RCC 7860 (cell line): ENCODE measurements at regions not wholly inside any gene's neighbourhood (a gene's known extent, or its start where the extent isn't known, plus 50 kb on each side); places are given as distances from the start of the nearest gene placed in this dataset.
"Not testable (repeated sequence)": the region's sequence is repeated elsewhere in the genome, so short reads cannot be mapped to it uniquely, and the experiment has no call there.

Experiments
- DNase-seq: peaks from one replicate; pipeline ENCODE4 v3.0.0-alpha.2; 2015; ENCODE audit warnings: low spot score
- FAIRE-seq: peaks from 2 replicates; lab custom pipeline; 2012; peaks lifted over from hg19 to GRCh38; lab: Jason Lieb, UNC

- no peak for DNase-seq
- no peak for FAIRE-seq
Measured at GRCh38 chr3:31314258-31314657, 218.5 kb upstream of the STT3B start.

DNA sequence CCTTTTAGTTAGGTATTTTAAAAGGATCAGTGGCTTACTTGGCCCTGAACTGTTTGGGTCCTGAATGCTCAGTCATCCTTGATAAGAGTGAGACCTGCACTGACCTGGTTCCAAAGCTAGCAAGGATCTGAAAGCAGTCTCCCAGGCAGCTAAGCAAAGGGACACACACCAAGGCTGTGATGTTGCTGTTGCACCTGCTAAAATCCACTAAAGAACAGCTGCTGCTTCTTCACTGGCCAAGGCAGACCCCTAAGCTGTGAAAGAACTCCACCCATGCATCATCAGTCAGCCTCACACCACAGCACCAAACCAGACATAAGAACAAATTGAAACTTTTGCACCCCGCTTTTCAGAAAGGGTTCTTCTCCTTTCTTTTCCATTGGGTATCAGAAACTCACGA, 213.4 kb upstream of the STT3B start:
- no peak for DNase-seq

DNA sequence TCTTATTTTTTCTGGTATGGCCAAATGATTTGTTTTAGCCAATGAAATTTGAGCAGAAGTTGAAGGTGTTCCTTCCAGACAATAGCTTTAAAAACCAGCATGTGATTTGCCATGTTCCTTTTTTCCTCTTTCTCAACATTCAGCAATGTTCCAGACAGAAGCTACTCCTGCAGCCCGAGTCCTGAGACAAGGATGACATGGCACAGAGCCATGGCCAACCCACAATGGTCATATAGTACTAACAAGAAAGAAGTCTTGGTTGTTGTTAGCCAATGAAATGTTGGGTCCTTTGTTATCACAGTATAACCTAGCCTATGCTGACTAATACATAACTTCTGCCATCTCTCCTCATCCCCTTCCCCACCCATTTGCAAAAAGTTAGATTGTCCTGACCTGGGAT, 211.1 kb upstream of the STT3B start:
- DNase-seq: no peak
- FAIRE-seq: no peak

More for the DNA sequence above, 213.4 kb upstream of the STT3B start:
- no peak for FAIRE-seq

DNA sequence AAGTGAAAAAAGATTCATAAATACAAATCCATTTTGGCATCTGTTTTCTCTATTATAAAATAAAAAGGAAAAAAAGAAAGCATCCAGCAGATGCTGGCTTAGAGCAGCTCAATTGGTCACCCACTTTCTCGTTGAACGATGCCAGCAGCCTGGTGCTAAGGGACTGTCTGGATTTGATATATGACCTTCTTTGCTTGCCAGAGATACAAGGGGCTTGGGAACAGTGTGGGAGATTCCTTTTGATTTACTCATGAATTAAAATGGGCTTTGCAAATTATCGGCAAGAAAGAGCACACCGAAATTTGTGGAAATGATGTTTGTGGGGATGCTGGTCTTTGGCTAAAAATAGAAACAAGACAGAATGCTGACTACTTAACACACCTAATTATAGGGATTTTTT, 210.3 kb upstream of the STT3B start:
- FAIRE-seq: no peak
- no peak for DNase-seq

- not testable (repeated sequence) for FAIRE-seq
Measured at GRCh38 chr3:31327826-31328357, 204.8 kb upstream of the STT3B start.

DNA sequence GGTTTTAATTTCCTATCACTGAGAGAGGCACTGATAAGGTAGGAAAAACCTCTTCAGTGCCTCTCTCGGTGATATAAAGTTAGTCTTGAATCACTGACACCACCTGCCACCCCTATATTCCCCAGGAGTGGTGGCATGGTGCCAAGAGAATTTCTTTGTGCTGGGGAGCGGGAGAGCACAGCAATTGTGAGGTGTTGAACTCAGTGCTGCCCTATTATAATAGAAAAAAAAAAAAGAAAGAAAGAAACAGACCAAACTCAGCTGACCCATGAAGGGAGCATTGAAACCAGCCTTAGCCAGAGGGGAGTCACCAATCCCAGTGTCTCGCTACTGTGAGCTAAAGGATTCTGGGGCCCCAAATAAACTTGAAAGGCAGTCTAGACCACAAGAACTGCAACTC, 201.4 kb upstream of the STT3B start:
- FAIRE-seq (no peak), DNase-seq (no peak)

More at GRCh38 chr3:31327826-31328357, 204.8 kb upstream of the STT3B start:
- not testable (repeated sequence) for DNase-seq

GRCh38 chr3:31341130-31341529, 191.6 kb upstream of the STT3B start:
- no peak for FAIRE-seq
- DNase-seq: no peak

DNA sequence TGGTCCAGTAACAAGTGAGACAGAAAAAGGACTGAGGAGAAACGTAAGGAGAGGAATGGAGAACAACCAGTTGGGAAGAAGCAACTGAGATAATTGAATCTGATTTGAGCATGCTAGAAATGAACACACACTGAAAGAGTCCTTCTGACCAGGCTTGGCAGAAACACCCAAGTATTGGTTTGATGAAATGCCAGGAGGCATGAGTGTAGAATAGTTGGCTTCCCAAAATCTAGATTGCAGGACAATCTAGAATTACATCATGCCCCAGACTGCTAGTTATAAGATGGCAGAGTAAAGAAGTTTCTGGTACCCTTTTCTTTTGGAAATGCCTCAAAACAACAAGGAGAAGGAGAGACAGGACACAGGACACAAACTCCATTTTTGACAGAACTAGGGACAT, 189.7 kb upstream of the STT3B start:
- FAIRE-seq (no peak), DNase-seq (no peak)

GRCh38 chr3:31345581-31345980, 187.1 kb upstream of the STT3B start:
- FAIRE-seq (no peak), DNase-seq (no peak)

DNA sequence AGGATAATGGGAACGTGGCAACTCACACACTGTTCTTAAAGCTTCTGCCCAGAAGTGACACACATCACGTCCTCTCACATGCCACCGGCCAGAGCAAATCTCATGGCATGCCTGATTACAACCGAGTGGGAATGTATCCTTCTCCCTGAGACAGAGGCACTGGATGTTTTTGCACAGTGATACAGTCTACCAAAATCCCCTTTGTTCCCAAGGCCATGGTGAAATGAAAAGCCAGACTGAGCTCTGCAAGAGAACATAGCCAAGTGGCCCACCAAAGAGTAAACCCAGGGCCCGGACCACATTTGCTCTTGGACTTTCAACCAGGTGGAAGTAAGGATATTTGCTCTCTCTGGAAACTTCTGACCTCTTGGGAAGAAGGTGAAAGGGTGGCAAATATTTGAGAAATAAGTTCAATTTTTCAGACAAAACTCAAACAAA, 186.2 kb upstream of the STT3B start:
- FAIRE-seq: no peak
- DNase-seq: no peak

DNA sequence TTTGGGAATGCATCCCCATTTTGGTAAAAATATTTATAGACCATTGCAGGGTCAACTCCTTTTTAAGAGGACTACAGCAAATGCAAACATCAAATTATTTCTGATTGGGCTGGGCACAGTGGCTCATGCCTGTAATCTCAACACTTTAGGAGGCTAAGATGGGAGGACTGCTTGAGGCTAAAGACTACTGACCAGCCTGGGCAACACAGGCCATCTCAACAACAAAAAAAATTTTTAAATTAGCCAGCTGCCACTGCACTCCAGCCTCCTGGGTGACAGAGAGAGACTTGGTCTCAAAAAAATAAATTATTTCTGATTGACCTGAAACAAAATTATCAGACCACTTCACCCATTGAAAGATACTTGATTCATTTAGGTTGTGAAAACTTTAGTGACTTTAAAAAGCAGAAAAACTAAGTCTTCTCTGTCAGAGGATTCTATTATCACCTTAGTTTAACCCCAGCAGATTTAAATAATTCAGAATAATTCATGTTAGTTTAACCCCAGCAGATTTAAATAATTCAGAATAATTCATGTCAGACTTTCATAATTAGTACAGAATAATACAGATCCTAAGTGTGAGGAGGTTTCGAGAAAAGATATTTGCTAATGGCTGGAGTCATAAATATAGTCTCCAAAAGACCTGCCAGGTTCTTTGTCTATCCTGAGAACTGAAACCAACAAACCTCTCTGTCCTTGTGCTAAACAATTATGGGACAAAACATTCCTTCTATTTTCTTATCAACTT, 183.6 kb upstream of the STT3B start:
- DNase-seq (no peak), FAIRE-seq (no peak)

DNA sequence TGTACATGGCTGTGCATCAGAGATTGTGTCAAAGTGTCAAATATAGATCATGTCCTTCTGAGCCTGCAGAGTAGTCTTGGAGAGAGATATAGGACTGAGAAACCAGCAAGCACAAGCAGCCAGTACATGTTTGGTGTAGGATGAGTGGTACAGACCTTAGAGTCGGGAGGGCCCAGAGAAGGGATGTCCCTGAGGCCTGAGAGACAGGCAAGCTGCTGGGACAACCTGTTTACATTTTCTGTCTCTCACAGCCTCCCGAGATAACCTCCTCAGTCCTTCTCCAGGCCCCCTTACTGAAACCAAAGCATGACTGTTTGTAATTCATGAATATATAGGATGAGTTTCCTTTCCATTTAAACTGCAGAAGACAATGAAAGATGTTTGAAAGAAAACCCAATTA, 182.4 kb upstream of the STT3B start:
- FAIRE-seq (no peak), DNase-seq (no peak)

DNA sequence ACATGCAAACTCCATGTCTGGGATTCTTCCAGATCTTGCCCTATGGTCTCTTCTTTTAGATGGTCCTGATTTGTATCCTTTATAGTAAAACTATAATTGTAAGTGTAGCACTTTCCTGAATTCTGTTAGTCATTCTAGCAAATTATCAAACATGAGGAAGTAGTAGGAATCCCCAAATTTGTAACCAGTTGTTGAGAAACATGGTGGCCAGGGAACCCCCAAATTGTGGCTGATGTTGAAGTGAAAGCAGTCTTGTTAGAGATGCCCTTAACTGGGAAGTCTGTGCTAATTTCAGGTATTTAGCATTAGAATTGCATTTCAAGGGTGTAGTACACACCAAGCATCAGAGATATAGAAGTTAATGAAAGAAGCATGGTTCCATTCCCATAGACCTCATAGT, 180.4 kb upstream of the STT3B start:
- DNase-seq (no peak), FAIRE-seq (no peak)

GRCh38 chr3:31353166-31353565, 179.6 kb upstream of the STT3B start:
- DNase-seq (no peak), FAIRE-seq (no peak)

DNA sequence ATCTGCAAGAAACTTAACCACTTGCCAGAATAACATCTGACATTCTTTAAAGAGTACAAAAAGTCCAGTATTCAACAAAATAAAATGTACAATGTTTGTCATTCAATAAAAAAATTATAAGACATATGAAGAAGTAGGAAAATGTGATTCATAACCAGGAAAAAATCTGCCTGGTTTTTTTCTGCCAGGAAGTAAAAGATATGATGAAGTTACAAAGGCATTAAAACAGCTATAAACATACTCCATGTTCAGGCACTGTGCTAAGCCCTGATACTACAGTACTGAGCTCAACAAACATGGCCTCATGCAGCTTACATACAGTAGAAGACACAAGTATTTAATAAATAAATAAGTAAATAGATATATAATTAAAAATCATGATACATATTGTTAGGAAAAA, 178.4 kb upstream of the STT3B start:
- FAIRE-seq: no peak

DNA sequence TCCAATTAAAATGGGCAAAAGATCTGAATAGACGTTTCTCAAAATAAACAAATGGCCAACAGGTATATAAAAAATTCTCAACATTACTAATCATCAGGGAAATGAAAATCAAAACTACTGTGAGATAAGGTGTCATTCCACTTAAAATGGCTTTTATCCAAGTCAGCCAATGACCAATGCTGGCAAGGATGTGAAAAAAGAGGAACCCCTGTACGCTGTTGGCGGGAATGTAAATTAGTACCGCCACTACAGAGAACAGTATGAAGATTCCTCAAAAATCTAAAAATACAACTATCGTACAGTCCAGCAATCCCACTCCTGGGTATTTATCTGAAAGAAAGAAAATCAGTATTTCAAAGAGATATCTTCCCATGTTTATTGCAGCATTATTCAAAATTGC, 176.9 kb upstream of the STT3B start:
- FAIRE-seq: no peak

More for the DNA sequence above, 178.4 kb upstream of the STT3B start:
- no peak for DNase-seq

GRCh38 chr3:31356941-31357340, 175.8 kb upstream of the STT3B start:
- DNase-seq (no peak), FAIRE-seq (no peak)

More for the DNA sequence above, 176.9 kb upstream of the STT3B start:
- no peak for DNase-seq

DNA sequence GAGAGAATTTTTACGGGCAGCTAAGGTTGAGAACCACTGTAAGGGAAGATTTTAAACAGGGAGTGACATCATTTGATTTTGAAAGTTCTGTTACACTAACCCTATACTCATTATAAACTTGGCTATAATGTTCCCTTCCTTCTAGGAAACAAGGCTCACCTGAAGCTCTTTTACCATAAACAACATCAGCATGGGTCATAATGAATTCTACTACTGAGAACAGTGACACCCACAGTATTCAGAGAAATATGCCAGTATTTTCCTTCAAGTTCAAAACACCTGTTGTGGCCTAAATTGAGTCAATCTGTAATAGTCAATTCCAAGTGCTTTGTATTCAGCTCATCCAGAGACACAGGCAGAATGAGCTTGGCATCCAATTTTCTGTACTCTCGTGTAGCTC, 175.3 kb upstream of the STT3B start:
- FAIRE-seq (no peak), DNase-seq (no peak)

GRCh38 chr3:31358473-31359070, 174.2 kb upstream of the STT3B start:
- FAIRE-seq (no peak), DNase-seq (no peak)

- FAIRE-seq (peak; percentile 98), DNase-seq (peak; percentile 96)
Measured at GRCh38 chr3:31361371-31362273, 171.1 kb upstream of the STT3B start.

- FAIRE-seq (no peak), DNase-seq (no peak)
Measured at GRCh38 chr3:31364188-31364587, 168.5 kb upstream of the STT3B start.
